Stomach (tissue), 8 donors: ENCODE measurements at regions not wholly inside any gene's neighbourhood (a gene's known extent, or its start where the extent isn't known, plus 50 kb on each side); places are given as distances from the start of the nearest gene placed in this dataset.

Source experiments
- DNase-seq, 2 donors: peaks; one replicate each; pipeline versions ENCODE4 v3.0.0 to v3.0.0-alpha.2; 2013 to 2019
- H3K27ac ChIP-seq, 5 donors: fragments of 200-600 bp in 4 of 5; sonication (generic) in 4 of 5; one replicate each; pipeline ENCODE4 v1.5.1; 2013 to 2019; ENCODE audit warnings: mild to moderate bottlenecking in 1 of 5, moderate library complexity in 1 of 5
- H3K27me3 ChIP-seq, 3 donors: fragments of 200-600 bp; sonication (generic); one replicate each; pipeline ENCODE4 v1.5.1; 2017 to 2019; ENCODE audit warnings: mixed run types in 1 of 3
- H3K36me3 ChIP-seq, 4 donors: fragments of 200-600 bp; sonication (generic); 1 replicate in 3 of 4; 2 replicates in 1 of 4; pipeline ENCODE4 v1.5.1; 2016 to 2019
- H3K4me1 ChIP-seq, 4 donors: fragments of 200-600 bp; sonication (generic); one replicate each; pipeline ENCODE4 v1.5.1; 2016 to 2019
- H3K4me3 ChIP-seq, 4 donors: fragments of 200-600 bp; sonication (generic) in 3 of 4; one replicate each; pipeline ENCODE4 v1.5.1; 2016 to 2019; ENCODE audit warnings: mild to moderate bottlenecking in 1 of 4
- H3K9me3 ChIP-seq, 4 donors: fragments of 200-600 bp; sonication (generic); one replicate each; pipeline ENCODE4 v1.5.1; 2016 to 2019
- CTCF ChIP-seq, 7 experiments: fragments of 450-650 bp in 4 of 7; fragments of 200-600 bp in 3 of 7; sonication (generic) in 3 of 7; IDR thresholded peaks; one replicate each; pipeline ENCODE4 v1.5.1; 2016 to 2019; ENCODE audit warnings: antibody characterized with exemption in 7 of 7, control low read depth in 2 of 7, mild to moderate bottlenecking in 1 of 7
- EP300 ChIP-seq: sonication (generic); formaldehyde crosslinking; IDR thresholded peaks from one replicate; pipeline ENCODE4 v1.6.1; 2017; ENCODE audit warnings: antibody characterized with exemption
- POLR2A ChIP-seq, 4 donors: fragments of 450-650 bp; IDR thresholded peaks; one replicate each; pipeline ENCODE4 v1.6.1; 2016; ENCODE audit warnings: antibody characterized with exemption in 4 of 4, control low read depth in 2 of 4, mild to moderate bottlenecking in 1 of 4, moderate library complexity in 1 of 4
- POLR2AphosphoS5 ChIP-seq, 3 donors: sonication (generic); formaldehyde crosslinking; IDR thresholded peaks; one replicate each; pipeline ENCODE4 v1.6.1; 2016; ENCODE audit warnings: antibody characterized with exemption in 3 of 3
- WGBS, 5 donors: extraction: QIAGEN DNeasy Blood & Tissue Kit in 3 of 5; methylation state at CpG; one replicate each; pipeline versions ENCODE4 v1.1.5 to v1.1.7; 2013 to 2018; 5-methylcytosine and 5-hydroxymethylcytosine counted together
- intact Hi-C: fragments of 100-400 bp; cut with DNase I; formaldehyde crosslinking; loops from one replicate; pipeline ENCODE4 v1.15.1; 2023; ENCODE audit warnings: low total_unique reads
- donor health status: healthy with polysubstance abuse.
- donor health status: Bipolar disorder and iron deficiency.
- donor health status: healthy.

GRCh38 chr17:5869041-5869745, 201.0 kb upstream of the WSCD1 start:
- H3K36me3 ChIP-seq: no peaks in the 10 kb centered on the region
- H3K4me3 ChIP-seq: no peak overlapping the region
- no peaks in the 10 kb centered on the region for H3K9me3 ChIP-seq
- no peak overlapping the region for H3K27ac ChIP-seq
- 53 to 65% (median 60%) methylated on average over 12 of the region's 12 CpGs for WGBS, 5 donors
- H3K27me3 ChIP-seq: peaks cover 0 to 3% (median 0%) of the 10 kb centered on the region in 3 donors
- DNase-seq: no peak
- TF ChIP-seq POLR2A (IDR thresholded peaks at IDR 0.05) (no peak), CTCF (IDR thresholded peaks at IDR 0.05) (no peak), POLR2AphosphoS5 (IDR thresholded peaks at IDR 0.05) (no peak), EP300 (no peak)
- no peaks in the 10 kb centered on the region for H3K4me1 ChIP-seq
- intact Hi-C loops: no loop called here

- Histone ChIP-seq H3K27ac (no peak overlapping the region), H3K9me3 (no peaks in the 10 kb centered on the region), H3K4me1 (no peaks in the 10 kb centered on the region), H3K36me3 (no peaks in the 10 kb centered on the region), H3K27me3 (peaks cover 0 to 3% (median 0%) of the 10 kb centered on the region in 3 donors), H3K4me3 (no peak overlapping the region)
- 75 to 89% (median 81%) methylated on average over 6 of the region's 6 CpGs for WGBS, 5 donors
- TF ChIP-seq POLR2AphosphoS5 (IDR thresholded peaks at IDR 0.05): no peak
- no peak for TF ChIP-seq POLR2A (IDR thresholded peaks at IDR 0.05)
- TF ChIP-seq EP300: no peak
- no peak for TF ChIP-seq CTCF (IDR thresholded peaks at IDR 0.05)
- no peak for DNase-seq
- intact Hi-C loops: no loop called here
These were observed 199.8 kb upstream of the WSCD1 start for GRCh38 chr17:5870231-5870953.

- intact Hi-C loops: no loop called here
- WGBS, 5 donors: 85 to 91% (median 89%) methylated on average over 10 of the region's 10 CpGs
These were observed 198.5 kb upstream of the WSCD1 start for GRCh38 chr17:5871666-5872065.

GRCh38 chr17:5872831-5873230, 197.3 kb upstream of the WSCD1 start:
- no peak overlapping the region for H3K4me3 ChIP-seq
- 80 to 85% (median 85%) methylated on average over 9 of the region's 9 CpGs for WGBS, 5 donors
- intact Hi-C loops: no loop called here
- H3K27ac ChIP-seq: no peak overlapping the region
- peaks cover 0 to 3% (median 0%) of the 10 kb centered on the region in 3 donors for H3K27me3 ChIP-seq
- H3K36me3 ChIP-seq: no peaks in the 10 kb centered on the region
- TF ChIP-seq POLR2AphosphoS5 (IDR thresholded peaks at IDR 0.05) (no peak), CTCF (IDR thresholded peaks at IDR 0.05) (no peak), POLR2A (IDR thresholded peaks at IDR 0.05) (no peak), EP300 (no peak)
- no peak for DNase-seq
- H3K9me3 ChIP-seq: no peaks in the 10 kb centered on the region
- H3K4me1 ChIP-seq: no peaks in the 10 kb centered on the region

More at GRCh38 chr17:5871666-5872065, 198.5 kb upstream of the WSCD1 start:
- Histone ChIP-seq H3K4me3 (no peak overlapping the region), H3K27ac (no peak overlapping the region), H3K9me3 (no peaks in the 10 kb centered on the region), H3K27me3 (peaks cover 0 to 3% (median 0%) of the 10 kb centered on the region in 3 donors), H3K4me1 (no peaks in the 10 kb centered on the region), H3K36me3 (no peaks in the 10 kb centered on the region)
- DNase-seq: no peak
- TF ChIP-seq CTCF (IDR thresholded peaks at IDR 0.05) (no peak), EP300 (no peak), POLR2A (IDR thresholded peaks at IDR 0.05) (no peak), POLR2AphosphoS5 (IDR thresholded peaks at IDR 0.05) (no peak)
